ENCODE measurements at regions not wholly inside any gene's neighbourhood (a gene's known extent, or its start where the extent isn't known, plus 50 kb on each side); places are given as distances from the start of the nearest gene placed in this dataset.

DNA sequence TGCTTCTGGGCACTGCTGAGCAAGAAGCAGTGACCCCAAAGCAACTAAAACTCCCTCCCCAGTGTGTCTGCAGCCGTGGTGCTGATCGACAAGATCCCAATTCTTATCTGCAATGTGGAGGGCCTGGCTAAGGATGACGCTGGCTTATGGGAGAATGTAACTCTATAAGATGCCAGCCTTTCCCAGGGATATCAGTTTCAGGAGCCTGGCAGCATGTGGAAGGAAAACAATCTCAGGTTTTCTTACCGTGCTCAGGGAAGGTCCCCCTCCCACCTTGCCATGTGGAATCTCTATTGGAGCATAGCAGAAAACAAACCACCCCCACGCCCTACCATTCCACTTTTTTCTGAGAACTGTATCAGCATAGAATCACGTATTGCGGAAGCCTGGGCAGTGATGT, 87.7 kb upstream of the PTPN3 start:
- no peak for TF ChIP-seq TAF1 (IDR thresholded peaks at IDR 0.05; ENCODE audit: borderline replicate concordance, low read depth, low read length)
- TF ChIP-seq HDAC6 (IDR thresholded peaks at IDR 0.05; ENCODE audit: unreplicated experiment): no peak
- no peak for TF ChIP-seq CTCF (IDR thresholded peaks at IDR 0.05 in 2 of 3, conservative IDR thresholded peaks at IDR 0.05 in 1 of 3; ENCODE audit: control insufficient read depth in 2 of 3, extremely low read depth in 1 of 3, insufficient read depth in 1 of 3, low read depth in 3 of 3, low read length in 3 of 3)
